Gastrocnemius medialis (tissue), 4 donors: ENCODE measurements at regions not wholly inside any gene's neighbourhood (a gene's known extent, or its start where the extent isn't known, plus 50 kb on each side); places are given as distances from the start of the nearest gene placed in this dataset.

Experiments
- CTCF ChIP-seq, 5 experiments: fragments of 450-650 bp in 3 of 5; fragments of 200-600 bp in 2 of 5; sonication (generic) in 2 of 5; IDR thresholded peaks in 4 of 5; conservative IDR thresholded peaks in 1 of 5; 1 replicate in 4 of 5; 2 replicates in 1 of 5; pipeline ENCODE4 v1.5.1; 2016 to 2019; ENCODE audit warnings: antibody characterized with exemption in 5 of 5, mild to moderate bottlenecking in 3 of 5, moderate library complexity in 3 of 5
- POLR2A ChIP-seq, 2 donors: fragments of 450-650 bp; IDR thresholded peaks; one replicate each; pipeline ENCODE4 v1.6.1; 2017; ENCODE audit warnings: antibody characterized with exemption in 2 of 2, mild to moderate bottlenecking in 2 of 2, moderate library complexity in 2 of 2

- TF ChIP-seq CTCF (IDR thresholded peaks at IDR 0.05 in 4 of 5, conservative IDR thresholded peaks at IDR 0.05 in 1 of 5) (no peak), POLR2A (IDR thresholded peaks at IDR 0.05) (no peak)
Observed at GRCh38 chr16:86297391-86297790, 212.9 kb upstream of the FOXF1 start.
